ENCODE measurements at regions not wholly inside any gene's neighbourhood (a gene's known extent, or its start where the extent isn't known, plus 50 kb on each side); places are given as distances from the start of the nearest gene placed in this dataset.
"Not testable (repeated sequence)": the region's sequence is repeated elsewhere in the genome, so short reads cannot be mapped to it uniquely, and the experiment has no call there.

DNA sequence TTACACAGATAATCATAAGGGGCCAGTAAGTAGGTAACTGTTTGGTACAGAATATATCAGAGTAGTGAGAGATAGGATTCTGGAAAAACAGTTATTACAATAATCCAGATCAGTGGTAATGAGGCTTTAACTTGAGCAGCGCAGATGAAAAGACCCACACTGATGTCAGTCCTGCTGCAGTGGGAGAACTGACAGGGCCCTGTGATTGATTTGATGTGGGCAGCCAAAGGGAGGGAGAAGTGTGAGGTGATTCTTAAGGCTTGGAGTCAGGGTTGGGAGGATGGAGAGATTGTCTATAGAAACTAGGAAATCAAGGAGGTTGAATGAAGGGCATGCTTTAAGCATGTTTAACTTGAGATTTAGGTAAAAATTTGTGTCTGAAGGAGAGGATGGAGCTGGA is 161.4 kb downstream of the VSIG4 start:
- Mint-ChIP-seq H3K36me3 (no peaks in the 10 kb centered on the region), H3K4me1 (no peaks in the 10 kb centered on the region), H3K27me3 (ENCODE audit: low read depth) (no peaks in the 10 kb centered on the region; the same call in none of the 2 replicates), H3K9me3 (peaks cover 3% of the 10 kb centered on the region), H3K4me3 (no peak overlapping the region), H3K27ac (no peak overlapping the region)
- POLR2A ChIA-PET: no interaction called here
- DNase-seq (ENCODE audit: low spot score) (no peak), ATAC-seq (no peak)
- no peak for TF ChIP-seq NR2C2 (CRISPR knock-in tag; IDR thresholded peaks at IDR 0.05)
- TF ChIP-seq ZNF138 (CRISPR knock-in tag; conservative IDR thresholded peaks at IDR 0.05): no peak
- no peak for TF ChIP-seq FOXJ3 (CRISPR knock-in tag; IDR thresholded peaks at IDR 0.05; ENCODE audit: borderline replicate concordance)
- CTCF ChIA-PET: no interaction called here

DNA sequence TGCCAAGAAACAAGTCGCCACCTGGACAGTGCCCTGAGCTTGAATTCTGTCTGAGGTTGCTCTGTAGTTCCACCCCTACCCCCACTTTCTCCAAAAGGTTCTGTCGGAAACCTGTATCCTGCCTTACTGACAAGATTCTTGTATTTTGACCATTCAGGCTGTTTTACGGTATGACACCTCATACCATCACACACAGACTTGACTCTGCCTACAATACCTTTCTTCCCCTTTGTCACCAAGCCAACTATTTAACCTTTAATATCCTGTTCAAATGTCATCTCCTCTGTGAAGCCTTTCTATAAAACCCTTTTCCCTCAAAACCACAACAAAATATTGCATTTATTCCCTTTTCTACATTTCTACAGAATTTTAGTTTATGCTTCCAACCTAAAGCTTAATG is 161.9 kb downstream of the VSIG4 start:
- DNase-seq (ENCODE audit: low spot score): no peak
- no peak overlapping the region for H3K4me3 Mint-ChIP-seq
- H3K36me3 Mint-ChIP-seq: no peaks in the 10 kb centered on the region
- H3K9me3 Mint-ChIP-seq: peaks cover 3% of the 10 kb centered on the region
- POLR2A ChIA-PET: no interaction called here
- ATAC-seq: no peak
- H3K27me3 Mint-ChIP-seq (ENCODE audit: low read depth): no peaks in the 10 kb centered on the region; the same call in none of the 2 replicates
- no peak for TF ChIP-seq GTF2I (CRISPR knock-in tag; conservative IDR thresholded peaks at IDR 0.05)
- TF ChIP-seq, protein P1, sequence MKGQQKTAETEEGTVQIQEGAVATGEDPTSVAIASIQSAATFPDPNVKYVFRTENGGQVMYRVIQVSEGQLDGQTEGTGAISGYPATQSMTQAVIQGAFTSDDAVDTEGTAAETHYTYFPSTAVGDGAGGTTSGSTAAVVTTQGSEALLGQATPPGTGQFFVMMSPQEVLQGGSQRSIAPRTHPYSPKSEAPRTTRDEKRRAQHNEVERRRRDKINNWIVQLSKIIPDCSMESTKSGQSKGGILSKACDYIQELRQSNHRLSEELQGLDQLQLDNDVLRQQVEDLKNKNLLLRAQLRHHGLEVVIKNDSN (CRISPR knock-in tag; IDR thresholded peaks at IDR 0.05): no peak
- no peak for TF ChIP-seq MXD4 (CRISPR knock-in tag; IDR thresholded peaks at IDR 0.05; ENCODE audit: borderline replicate concordance)
- no peak for TF ChIP-seq FOXJ3 (CRISPR knock-in tag; IDR thresholded peaks at IDR 0.05; ENCODE audit: borderline replicate concordance)
- no peak for TF ChIP-seq TCF7 (CRISPR knock-in tag; IDR thresholded peaks at IDR 0.05; ENCODE audit: low read depth)
- TF ChIP-seq CBFB (CRISPR knock-in tag; IDR thresholded peaks at IDR 0.05; ENCODE audit: low read depth): no peak
- TF ChIP-seq RELA (CRISPR knock-in tag; IDR thresholded peaks at IDR 0.05; ENCODE audit: borderline replicate concordance): no peak
- no peak for TF ChIP-seq FOXK1 (CRISPR knock-in tag; IDR thresholded peaks at IDR 0.05)
- TF ChIP-seq, protein P2, sequence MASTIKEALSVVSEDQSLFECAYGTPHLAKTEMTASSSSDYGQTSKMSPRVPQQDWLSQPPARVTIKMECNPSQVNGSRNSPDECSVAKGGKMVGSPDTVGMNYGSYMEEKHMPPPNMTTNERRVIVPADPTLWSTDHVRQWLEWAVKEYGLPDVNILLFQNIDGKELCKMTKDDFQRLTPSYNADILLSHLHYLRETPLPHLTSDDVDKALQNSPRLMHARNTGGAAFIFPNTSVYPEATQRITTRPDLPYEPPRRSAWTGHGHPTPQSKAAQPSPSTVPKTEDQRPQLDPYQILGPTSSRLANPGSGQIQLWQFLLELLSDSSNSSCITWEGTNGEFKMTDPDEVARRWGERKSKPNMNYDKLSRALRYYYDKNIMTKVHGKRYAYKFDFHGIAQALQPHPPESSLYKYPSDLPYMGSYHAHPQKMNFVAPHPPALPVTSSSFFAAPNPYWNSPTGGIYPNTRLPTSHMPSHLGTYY (CRISPR knock-in tag; IDR thresholded peaks at IDR 0.05): no peak
- no peak for TF ChIP-seq ZNF219 (CRISPR knock-in tag; IDR thresholded peaks at IDR 0.05; ENCODE audit: borderline replicate concordance)
- TF ChIP-seq SOX15 (CRISPR knock-in tag; IDR thresholded peaks at IDR 0.05): no peak
- no peak for TF ChIP-seq PRRX2 (CRISPR knock-in tag; IDR thresholded peaks at IDR 0.05)
- TF ChIP-seq, protein P3, sequence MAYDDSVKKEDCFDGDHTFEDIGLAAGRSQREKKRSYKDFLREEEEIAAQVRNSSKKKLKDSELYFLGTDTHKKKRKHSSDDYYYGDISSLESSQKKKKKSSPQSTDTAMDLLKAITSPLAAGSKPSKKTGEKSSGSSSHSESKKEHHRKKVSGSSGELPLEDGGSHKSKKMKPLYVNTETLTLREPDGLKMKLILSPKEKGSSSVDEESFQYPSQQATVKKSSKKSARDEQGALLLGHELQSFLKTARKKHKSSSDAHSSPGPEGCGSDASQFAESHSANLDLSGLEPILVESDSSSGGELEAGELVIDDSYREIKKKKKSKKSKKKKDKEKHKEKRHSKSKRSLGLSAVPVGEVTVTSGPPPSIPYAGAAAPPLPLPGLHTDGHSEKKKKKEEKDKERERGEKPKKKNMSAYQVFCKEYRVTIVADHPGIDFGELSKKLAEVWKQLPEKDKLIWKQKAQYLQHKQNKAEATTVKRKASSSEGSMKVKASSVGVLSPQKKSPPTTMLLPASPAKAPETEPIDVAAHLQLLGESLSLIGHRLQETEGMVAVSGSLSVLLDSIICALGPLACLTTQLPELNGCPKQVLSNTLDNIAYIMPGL (CRISPR knock-in tag; IDR thresholded peaks at IDR 0.05): no peak
- TF ChIP-seq, protein P4, sequence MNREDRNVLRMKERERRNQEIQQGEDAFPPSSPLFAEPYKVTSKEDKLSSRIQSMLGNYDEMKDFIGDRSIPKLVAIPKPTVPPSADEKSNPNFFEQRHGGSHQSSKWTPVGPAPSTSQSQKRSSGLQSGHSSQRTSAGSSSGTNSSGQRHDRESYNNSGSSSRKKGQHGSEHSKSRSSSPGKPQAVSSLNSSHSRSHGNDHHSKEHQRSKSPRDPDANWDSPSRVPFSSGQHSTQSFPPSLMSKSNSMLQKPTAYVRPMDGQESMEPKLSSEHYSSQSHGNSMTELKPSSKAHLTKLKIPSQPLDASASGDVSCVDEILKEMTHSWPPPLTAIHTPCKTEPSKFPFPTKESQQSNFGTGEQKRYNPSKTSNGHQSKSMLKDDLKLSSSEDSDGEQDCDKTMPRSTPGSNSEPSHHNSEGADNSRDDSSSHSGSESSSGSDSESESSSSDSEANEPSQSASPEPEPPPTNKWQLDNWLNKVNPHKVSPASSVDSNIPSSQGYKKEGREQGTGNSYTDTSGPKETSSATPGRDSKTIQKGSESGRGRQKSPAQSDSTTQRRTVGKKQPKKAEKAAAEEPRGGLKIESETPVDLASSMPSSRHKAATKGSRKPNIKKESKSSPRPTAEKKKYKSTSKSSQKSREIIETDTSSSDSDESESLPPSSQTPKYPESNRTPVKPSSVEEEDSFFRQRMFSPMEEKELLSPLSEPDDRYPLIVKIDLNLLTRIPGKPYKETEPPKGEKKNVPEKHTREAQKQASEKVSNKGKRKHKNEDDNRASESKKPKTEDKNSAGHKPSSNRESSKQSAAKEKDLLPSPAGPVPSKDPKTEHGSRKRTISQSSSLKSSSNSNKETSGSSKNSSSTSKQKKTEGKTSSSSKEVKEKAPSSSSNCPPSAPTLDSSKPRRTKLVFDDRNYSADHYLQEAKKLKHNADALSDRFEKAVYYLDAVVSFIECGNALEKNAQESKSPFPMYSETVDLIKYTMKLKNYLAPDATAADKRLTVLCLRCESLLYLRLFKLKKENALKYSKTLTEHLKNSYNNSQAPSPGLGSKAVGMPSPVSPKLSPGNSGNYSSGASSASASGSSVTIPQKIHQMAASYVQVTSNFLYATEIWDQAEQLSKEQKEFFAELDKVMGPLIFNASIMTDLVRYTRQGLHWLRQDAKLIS (CRISPR knock-in tag; IDR thresholded peaks at IDR 0.05; ENCODE audit: borderline replicate concordance): no peak
- TF ChIP-seq NFATC4 (CRISPR knock-in tag; IDR thresholded peaks at IDR 0.05): no peak
- TF ChIP-seq NR1H2 (CRISPR knock-in tag; IDR thresholded peaks at IDR 0.05): no peak
- TF ChIP-seq, protein P5, sequence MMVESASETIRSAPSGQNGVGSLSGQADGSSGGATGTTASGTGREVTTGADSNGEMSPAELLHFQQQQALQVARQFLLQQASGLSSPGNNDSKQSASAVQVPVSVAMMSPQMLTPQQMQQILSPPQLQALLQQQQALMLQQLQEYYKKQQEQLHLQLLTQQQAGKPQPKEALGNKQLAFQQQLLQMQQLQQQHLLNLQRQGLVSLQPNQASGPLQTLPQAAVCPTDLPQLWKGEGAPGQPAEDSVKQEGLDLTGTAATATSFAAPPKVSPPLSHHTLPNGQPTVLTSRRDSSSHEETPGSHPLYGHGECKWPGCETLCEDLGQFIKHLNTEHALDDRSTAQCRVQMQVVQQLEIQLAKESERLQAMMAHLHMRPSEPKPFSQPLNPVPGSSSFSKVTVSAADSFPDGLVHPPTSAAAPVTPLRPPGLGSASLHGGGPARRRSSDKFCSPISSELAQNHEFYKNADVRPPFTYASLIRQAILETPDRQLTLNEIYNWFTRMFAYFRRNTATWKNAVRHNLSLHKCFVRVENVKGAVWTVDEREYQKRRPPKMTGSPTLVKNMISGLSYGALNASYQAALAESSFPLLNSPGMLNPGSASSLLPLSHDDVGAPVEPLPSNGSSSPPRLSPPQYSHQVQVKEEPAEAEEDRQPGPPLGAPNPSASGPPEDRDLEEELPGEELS (CRISPR knock-in tag; IDR thresholded peaks at IDR 0.05): no peak
- TF ChIP-seq MYBL2 (CRISPR knock-in tag; IDR thresholded peaks at IDR 0.05): no peak
- CTCF ChIA-PET: no interaction called here
- no peak overlapping the region for H3K27ac Mint-ChIP-seq
- no peaks in the 10 kb centered on the region for H3K4me1 Mint-ChIP-seq

DNA sequence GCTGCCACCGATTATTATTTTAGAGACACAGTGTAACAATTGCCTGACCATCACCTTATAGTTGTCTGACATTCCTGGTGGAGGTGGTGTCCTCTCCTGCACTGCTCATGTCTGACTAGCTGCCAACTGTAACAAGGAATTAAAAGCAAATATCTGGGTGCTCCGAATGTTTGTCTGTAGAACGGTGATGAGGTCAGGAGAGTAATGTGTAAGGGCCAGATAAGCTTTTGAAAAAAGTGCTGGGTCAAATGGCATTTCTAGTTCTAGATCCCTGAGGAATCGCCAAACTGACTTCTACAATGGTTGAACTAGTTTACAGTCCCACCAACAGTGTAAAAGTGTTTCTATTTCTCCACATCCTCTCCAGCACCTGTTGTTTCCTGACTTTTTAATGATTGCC is 164.3 kb downstream of the VSIG4 start:
- H3K4me1 Mint-ChIP-seq; H3K27ac Mint-ChIP-seq; H3K27me3 Mint-ChIP-seq (ENCODE audit: low read depth); POLR2A ChIA-PET; ATAC-seq; DNase-seq (ENCODE audit: low spot score); CTCF ChIA-PET; H3K4me3 Mint-ChIP-seq; H3K36me3 Mint-ChIP-seq; H3K9me3 Mint-ChIP-seq: not testable (repeated sequence)
